Left kidney (tissue), 1 donor: ENCODE measurements at regions not wholly inside any gene's neighbourhood (a gene's known extent, or its start where the extent isn't known, plus 50 kb on each side); places are given as distances from the start of the nearest gene placed in this dataset.
"Not testable (repeated sequence)": the region's sequence is repeated elsewhere in the genome, so short reads cannot be mapped to it uniquely, and the experiment has no call there.

Source experiments
- DNase-seq: peaks from one replicate; pipeline ENCODE4 v3.0.0-alpha.2; 2013

DNA sequence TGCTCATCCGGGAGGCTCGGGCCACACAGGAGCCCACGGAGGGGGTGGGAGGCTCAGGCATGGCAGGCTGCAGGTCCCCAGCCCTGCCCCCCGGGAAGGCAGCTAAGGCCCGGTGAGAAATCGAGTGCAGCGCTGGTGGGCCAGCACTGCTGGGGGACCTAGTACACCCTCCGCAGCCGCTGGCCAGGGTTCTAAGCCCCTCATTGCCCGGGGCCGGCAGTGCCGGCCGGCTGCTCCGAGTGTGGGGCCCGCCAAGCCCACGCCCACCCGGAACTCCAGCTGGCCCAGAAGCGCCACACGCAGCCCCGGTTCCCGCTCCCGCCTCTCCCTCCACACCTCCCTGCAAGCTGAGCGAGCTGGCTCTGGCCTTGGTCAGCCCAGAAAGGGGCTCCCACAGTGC lies 183.6 kb upstream of the ROBO1 start:
- DNase-seq = not testable (repeated sequence)

DNA sequence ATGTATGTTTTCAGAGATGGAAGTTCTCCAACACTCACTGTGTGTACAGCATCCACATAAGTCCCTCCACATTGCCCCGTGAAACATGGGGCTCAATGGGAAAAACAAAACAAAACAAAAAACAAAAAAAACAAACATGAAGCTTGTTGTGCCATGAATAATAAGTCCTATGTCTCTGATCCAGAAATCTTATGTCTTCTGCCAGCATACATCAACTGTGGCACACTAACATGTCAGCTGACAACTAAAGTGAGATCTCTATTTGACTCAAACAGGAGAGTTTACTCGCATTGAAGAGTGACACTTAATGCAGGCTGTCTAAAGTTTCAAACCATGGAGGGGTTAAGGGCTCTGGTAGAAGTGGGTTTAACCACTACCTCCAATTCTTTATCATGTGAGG lies 180.2 kb upstream of the ROBO1 start:
- DNase-seq = no peak

DNA sequence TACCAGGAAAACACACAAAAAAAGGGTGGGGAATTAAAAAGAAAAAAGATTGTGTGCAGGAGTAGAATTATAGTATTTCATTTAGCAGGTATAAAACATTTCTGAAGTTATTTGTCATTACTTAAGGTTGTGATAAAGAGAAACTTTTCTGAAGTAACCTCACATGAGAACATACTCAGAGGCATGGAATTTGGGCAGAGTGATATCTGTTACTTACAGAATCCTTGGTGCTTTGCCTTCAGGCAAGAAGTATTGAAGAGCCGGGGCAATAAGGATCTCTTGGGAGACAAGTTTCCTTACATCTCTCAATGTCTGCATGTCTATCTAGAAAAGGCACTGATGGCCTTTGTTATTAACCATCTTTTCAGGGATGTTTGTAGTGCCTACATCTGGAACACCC lies 179.7 kb upstream of the ROBO1 start:
- DNase-seq = no peak

DNA sequence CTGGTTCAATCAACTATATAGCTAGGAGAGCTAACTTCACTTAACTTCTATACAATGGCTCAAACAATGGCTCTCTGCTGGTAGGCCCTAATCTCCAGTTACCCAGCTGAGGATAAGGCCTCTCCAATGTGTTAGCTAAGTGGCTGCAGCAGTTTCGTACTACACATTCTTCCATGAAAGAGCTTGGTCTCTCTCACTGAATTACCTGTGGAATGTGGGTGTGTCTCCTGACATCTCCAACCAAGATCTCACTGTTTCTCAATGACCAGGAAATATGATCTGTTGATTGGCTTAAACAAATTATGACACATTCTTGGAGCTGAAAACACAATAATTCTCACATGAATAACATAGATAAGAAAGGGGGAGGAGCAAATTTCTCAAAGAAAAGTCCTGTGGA lies 169.8 kb upstream of the ROBO1 start:
- no peak for DNase-seq

DNA sequence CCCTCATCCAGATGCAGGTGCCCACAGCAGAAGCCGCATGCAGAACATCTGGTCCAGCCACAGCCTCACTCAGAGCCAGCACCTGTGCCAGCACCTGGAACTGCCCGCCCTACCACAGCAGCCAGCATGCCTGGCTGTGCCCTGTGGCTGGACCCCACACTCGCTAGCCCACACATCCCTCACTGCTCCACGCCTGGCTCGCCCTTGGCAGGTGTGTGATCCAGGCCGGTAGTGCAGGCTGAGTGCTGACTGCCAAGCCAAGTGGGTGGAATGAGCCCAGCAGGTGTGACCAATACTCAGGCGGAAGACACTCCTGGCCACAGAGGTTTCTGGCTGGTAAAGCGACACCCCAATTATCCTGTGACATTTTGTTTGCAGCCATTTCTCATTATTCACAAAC lies 162.4 kb upstream of the ROBO1 start:
- no peak for DNase-seq

DNA sequence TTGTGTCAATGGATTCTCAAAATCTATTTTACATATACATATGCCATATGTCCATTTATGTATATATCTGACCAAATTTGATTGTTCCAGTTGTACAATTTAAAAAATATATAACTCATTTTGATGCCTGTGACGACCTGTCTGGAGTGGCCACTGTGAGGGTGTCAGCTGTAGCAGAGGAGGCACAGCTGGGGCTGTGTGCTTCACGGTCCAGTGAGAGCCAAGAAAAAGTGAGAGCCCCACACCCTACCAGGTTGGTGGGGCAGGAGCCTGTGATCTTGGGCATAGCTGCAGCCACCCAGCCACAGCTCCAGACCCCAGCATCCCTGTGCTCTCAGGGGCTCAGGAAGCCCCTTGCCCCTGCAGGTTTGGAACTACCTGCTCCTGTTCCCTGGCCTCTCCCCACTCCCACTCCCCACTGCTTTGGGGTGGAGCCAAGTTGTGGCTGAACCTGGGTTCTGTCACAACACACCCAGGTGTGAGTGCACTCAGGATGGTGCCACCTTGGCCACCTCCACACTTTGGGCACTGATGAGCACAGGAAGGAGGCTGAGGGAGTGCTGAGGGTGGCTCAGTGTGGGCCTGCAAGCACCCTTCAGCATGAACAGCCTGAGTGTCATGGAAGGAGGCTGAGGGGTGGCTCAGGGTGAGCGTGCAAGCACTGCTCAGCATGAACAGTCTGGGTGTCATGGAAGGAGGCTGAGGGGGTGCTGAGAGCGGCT lies 161.1 kb upstream of the ROBO1 start:
- no peak for DNase-seq

DNA sequence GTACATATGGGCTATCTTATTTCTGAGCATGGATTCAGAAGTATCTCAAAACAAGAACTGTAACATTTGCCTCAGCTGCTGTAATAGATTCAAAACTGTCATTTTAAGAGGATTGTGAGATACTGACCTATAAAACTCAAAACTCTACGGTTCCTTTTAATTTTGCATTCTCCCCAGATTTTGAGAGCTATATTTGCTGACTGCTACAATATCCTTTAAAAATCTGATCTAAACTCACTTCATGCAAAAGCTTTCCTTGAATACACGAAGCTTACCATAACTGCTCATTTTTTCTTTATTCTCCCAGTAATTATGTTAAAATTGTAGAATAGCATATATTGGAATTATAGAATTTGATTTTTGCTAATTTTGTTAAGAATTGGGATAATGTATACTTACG lies 158.7 kb upstream of the ROBO1 start:
- DNase-seq = no peak

DNA sequence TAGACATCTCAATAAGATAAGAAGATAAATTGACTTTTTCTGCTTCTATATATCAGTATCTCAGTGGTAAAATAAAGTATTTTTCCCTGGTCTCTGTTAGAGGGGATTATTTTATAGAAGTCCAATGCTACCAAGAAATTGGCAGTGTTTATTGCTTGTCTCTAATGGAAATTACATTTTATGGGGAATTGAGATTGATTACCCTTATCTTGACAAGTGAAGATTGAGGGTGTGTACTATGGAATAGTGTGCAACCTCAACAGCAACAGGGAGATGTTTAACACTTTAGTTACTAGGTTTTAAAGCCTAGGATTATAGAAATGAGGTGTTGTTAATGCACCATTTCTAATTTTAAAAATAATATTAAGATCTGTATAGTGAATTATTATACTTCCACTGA lies 154.8 kb upstream of the ROBO1 start:
- DNase-seq = no peak

DNA sequence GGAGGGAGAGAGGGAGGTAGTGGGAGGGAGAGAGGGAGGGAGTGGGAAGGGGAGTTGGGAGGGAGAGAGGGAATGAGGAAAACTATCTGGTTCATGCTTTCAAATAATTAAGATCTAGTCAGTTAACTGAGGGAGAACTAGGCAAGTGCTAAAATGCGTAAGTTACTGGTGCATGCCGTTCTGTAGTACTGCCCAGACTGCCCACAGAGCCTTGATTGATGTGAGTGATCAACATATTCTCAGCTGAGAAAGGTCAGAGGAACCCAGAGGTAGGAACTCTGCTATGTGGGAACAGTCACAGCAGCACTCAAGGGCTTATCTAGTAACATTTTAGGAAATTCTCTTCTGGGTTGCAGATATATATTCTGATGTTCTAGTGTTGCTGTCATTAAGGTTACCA lies 149.8 kb upstream of the ROBO1 start:
- no peak for DNase-seq

DNA sequence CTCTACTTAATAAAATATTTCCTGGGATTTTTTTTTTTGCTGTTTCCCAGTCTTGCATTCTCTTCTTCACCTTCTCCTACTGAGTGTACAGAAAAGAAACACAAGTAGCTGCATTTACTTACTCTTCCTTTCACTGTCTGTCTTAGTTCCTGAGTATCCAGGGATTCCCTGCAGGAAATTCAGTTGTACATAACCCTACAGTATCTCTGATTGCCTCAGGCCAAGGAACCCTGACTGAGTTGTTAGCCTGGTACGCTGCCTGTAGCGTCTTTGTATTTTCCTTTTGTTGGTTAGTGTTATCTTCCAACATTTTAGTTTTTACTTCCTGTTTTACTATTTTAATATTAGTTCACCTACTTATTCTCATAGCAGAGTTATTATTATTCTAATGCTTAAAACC lies 142.5 kb upstream of the ROBO1 start:
- no peak for DNase-seq

DNA sequence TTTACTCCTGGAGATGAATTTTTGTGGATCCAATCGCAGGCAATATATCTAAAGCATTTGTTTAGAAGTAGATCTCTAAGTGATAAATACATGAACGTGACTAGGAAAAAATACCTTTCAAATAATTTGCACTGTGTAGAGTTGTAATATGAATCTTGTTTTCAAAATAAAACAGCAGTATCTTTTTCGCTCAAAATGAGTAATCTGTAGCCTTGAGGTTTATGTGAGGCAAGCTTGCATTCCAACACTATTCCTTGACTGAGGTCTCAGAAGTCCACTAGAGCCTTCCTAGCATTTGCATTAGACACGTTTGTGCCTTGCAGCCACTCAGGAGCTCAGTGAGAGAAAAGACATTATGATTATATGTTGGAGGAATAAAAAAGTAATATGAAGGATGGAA lies 138.3 kb upstream of the ROBO1 start:
- no peak for DNase-seq

DNA sequence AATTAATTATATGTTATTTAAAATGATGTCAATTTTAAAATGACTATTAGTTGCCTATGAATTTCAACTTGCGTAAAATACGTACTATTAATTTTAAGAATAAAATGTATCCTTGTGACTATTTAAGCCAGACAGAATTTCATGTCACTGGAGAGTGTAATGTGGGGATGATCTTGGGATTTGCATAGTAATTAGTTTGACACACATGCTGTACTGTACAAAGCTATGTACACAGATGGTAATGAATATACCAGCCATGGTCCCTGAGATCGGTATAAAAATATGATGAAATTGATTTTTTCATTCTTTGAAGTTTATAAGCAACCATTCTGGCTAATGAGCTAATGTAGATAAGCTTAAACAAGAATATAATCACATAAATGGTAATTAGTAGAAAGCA lies 134.4 kb upstream of the ROBO1 start:
- DNase-seq = no peak

DNA sequence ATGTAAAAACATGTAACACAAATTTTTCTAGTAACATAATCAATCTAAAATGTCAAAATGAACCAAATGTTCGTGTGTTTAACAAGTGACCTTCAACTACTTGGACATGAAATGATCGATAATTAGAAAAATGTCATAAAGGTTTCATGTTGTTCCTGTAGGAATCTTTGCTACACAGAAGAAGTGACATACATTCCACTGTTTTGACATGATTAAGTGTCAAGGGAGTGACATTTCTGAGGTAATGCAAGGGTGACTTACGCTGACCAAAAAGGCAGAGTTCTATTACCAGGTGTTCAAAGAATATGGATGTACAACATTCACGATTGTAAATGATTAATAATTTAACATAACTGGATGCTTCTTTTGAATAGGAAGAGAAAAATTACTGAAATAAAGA lies 131.1 kb upstream of the ROBO1 start:
- DNase-seq = no peak

DNA sequence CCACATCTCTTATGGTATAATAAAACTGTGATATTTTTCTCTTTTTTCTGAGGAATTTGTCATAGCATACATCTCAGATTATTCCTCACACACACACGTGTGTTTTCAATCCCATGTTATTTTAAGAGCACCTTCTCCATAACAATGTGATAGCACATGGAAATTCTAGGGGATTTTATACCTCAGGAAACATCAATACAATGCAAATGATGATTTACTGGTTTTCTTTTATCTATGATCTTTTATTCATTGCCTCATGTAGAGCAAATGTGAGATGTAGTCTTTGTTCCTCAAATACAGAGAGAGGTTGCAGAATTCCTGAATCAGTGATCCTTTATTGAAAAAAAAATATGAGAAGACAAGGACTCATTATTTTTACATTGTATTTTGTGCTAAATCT lies 128.3 kb upstream of the ROBO1 start:
- DNase-seq = no peak

DNA sequence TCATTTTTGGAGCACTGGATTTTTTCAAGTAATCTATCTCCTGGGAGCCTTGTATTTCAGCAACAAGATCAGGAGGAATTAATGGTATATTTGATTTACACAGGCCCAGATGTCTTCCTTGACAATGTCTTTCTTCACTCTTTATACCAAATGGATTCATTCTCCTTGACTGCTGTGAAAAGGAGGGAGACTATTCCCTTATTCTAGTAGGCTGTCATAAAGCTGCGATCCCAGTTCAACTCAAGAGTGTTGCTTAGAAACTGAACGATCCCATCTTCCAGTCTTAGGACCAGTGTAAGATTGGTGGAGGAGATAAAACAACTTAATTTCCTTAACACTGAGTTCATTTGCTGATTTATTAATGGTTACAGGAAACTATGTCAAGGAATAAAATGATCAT lies 119.4 kb upstream of the ROBO1 start:
- DNase-seq = no peak

DNA sequence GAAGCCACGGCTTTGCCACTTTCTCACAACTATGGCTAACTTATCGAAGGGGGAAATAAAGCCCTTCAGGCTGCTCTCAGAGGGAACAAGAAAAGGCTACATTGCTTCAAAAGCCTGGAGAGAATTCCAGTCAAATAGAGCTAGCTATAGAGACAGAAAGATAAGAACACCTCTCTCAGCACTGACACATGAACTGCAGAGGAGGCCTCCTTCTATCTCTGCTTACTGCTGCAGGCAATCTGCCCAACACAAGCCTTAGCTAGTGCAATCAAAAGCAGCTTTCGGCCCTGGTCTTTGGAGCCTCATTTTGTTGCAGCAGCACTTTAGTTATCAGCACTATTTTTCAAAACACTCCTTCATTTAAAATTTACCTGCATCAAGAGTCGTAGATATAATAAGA lies 118.4 kb upstream of the ROBO1 start:
- DNase-seq = no peak

DNA sequence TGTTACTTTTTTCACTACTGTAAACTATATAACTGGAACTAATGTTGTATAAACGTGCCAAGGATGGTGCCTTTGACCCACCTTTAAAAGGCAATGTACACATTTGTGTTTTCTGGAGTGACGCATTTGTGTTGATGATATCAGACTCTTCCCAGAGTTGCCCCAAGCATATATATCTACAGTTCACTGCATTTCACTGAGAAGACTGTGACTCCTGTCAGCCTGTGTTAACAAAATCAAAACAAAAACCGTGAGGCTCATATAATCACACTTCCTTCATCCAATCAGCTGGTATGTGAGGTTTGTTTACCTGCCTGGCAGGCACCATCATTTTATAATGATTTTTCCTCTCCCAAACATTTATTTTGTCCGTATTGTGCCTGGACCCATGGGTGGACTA lies 117.6 kb upstream of the ROBO1 start:
- DNase-seq = no peak

DNA sequence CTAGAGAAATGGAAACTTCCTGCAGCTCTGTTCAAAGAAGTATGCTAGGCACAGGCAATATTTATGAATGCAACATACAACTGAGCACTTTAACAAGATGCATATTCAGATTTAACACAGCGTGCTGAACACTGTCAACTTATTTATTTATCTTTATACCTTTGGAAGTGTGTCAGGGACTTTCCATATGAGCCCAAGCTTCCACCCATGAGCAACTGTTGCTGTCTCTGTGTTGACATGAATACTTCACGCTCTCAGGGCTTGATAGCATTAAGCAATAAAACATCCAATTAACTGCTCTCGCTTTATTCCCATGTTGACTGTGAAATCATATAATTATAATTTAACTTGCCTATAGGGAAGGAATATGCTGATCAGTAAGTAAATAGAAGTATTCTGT lies 116.6 kb upstream of the ROBO1 start:
- DNase-seq = no peak

DNA sequence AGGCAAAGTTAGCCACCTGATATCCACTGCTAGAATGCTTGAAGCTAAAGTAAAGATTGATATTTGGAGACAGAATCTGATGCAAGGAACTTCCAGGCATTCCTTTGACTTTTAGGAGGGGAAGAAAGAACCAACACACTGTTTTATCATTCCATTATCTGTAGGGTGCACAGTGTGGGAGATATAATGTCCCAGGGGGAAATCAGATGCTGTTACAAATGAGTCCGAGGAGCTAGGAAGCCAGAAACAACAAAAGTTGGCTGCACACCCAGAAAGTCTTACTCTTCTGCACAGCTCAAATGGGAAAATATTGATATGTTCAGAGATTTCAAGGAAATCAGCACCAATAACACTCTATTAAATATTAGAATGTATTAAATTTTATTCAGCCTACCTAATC lies 113.6 kb upstream of the ROBO1 start:
- DNase-seq = no peak

DNA sequence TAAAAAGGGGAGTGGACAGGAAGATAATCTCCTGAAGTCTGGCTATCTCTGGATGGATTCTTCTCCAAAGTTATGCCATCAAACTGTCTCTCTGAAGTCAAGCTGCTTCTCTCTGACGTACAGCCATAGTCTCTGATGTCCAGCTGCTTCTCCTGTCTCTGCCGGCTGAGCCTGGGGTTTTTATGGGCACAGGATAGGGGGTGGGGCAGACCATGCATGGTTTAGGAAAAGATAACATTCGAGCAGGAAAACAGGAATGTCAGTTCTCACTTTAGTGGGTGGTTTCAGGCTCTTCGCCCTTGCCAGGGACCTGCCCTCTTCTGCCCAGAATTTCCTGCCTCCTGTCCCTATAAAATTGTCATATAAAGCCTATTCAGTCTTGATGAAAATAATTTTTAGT lies 110.9 kb upstream of the ROBO1 start:
- DNase-seq = no peak

DNA sequence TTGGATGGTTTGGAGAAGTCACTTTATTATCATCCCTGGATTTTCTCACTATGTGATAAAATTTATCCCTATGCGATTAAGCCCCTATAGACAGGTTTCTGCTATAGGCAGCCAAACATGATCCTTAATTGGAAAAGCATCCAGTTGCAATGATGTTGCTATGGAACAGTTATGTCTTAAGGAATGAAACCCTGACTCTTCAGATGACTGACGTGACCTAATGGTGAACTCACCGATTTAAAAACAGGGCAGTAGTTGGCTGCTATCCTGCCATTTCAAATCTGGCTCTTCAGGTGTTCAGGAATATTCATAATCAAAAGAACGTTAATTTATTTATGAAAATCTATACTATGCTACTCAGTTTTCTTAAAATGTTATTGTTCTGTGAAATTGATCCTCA lies 106.8 kb upstream of the ROBO1 start:
- no peak for DNase-seq

DNA sequence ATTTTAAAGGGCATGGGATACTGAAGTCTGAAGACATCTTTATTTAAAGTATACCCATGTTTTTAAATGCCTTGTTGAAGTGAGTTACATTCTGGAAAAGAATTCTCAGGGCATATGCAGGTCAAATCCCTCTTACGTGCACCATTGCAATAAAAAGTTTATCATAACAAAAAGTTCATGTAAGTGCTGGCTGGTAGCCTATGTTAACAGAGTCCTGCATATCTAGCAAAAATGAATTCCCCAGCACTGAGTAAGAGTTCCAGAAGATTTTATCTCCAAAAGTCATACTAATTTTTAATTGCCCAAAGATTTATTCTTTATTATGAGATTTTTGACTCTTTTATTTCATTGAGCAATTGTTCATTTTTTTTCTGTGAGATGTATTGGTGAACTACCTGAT lies 104.7 kb upstream of the ROBO1 start:
- DNase-seq = peak; percentile 7

DNA sequence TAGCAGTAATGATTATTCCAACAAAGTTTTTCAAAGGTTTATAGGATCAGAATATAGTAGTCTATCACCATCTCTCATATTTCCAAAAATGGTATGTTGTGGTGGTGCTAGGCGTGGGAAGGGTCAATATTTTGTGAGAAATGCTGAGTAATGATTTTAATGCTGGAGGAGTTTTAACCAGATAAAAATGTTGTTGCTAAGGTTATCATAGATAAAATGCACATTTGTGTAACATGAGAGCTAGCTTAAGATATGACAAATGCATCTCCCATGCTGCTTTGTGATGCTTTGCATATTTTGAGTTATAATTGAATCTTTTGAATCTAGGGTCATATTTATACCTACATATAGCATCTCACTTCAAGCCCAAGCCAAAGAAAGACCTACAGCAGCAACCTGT lies 103.9 kb upstream of the ROBO1 start:
- no peak for DNase-seq

DNA sequence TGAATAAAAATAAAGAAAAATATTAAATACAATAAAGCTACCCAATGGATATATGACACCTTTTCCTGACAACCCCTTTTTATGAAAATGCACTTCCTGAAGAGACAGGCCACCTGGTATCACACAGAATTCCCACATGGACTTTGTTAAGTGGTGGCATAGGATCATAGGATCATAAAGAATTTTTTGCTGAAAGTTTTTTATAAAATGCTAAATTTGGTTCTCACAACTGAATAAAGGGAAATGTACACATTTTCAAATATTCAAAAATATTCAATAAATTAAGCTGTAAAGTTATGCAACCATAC lies 102.5 kb upstream of the ROBO1 start:
- no peak for DNase-seq
